OCI-LY3 (cell line): ENCODE measurements at regions not wholly inside any gene's neighbourhood (a gene's known extent, or its start where the extent isn't known, plus 50 kb on each side); places are given as distances from the start of the nearest gene placed in this dataset.

Experiments used
- CTCF ChIP-seq: fragments of 200-600, 300-600 bp; sonication (generic); IDR thresholded peaks from 2 replicates; pipeline ENCODE4 v1.5.1; 2014; ENCODE audit warnings: antibody characterized with exemption, low read length, low read depth
- EZH2phosphoT487 ChIP-seq: fragments of 200-600 bp; shearing (Covaris generic); IDR thresholded peaks from 2 replicates; pipeline ENCODE4 v1.6.1; 2018; ENCODE audit warnings: antibody characterized with exemption, mixed run types, low read depth

- TF ChIP-seq CTCF (no peak), EZH2phosphoT487 (no peak)
Measured at GRCh38 chr9:95750725-95751519, 124.6 kb upstream of the ERCC6L2 start.
